Neural cell (in vitro differentiated cells): ENCODE measurements at regions not wholly inside any gene's neighbourhood (a gene's known extent, or its start where the extent isn't known, plus 50 kb on each side); places are given as distances from the start of the nearest gene placed in this dataset.

Source experiments
- H2AFZ ChIP-seq: fragments of 200-600, 300-800 bp; sonication (generic), shearing (Covaris generic); 2 replicates; pipeline ENCODE4 v1.6.0; 2014; ENCODE audit warnings: low read depth, mild to moderate bottlenecking, antibody characterized with exemption, low read length, moderate library complexity
- H3F3A ChIP-seq: fragments of 200-600 bp; shearing (Covaris generic); 2 replicates; pipeline ENCODE4 v1.6.1; 2016; ENCODE audit warnings: mild to moderate bottlenecking, moderate library complexity, mixed read lengths, antibody characterized with exemption, low read length; ENCODE audit not compliant: insufficient read depth, poor library complexity, severe bottlenecking
- H3K27ac ChIP-seq: fragments of 200-600, 300-800 bp; sonication (generic), shearing (Covaris generic); 2 replicates; pipeline ENCODE4 v1.5.1; 2014; ENCODE audit warnings: mild to moderate bottlenecking, low read length, moderate library complexity
- H3K27me3 ChIP-seq: fragments of 300-800, 200-600 bp; sonication (generic), shearing (Covaris generic); 2 replicates; pipeline ENCODE4 v1.6.0; 2014; ENCODE audit warnings: mild to moderate bottlenecking, low read depth, low read length, moderate library complexity; ENCODE audit not compliant: insufficient read depth
- H3K36me3 ChIP-seq: fragments of 300-800, 200-600 bp; sonication (generic), shearing (Covaris generic); 2 replicates; pipeline ENCODE4 v1.5.1; 2014; ENCODE audit warnings: mild to moderate bottlenecking, antibody characterized with exemption, low read length, moderate library complexity; ENCODE audit not compliant: insufficient read depth
- H3K4me2 ChIP-seq: fragments of 300-800, 200-600 bp; sonication (generic), shearing (Covaris generic); 2 replicates; pipeline ENCODE4 v1.6.0; 2014; ENCODE audit warnings: mild to moderate bottlenecking, low read length
- H3K4me3 ChIP-seq: fragments of 300-800, 200-600 bp; sonication (generic), shearing (Covaris generic); 2 replicates; pipeline ENCODE4 v1.5.1; 2014; ENCODE audit warnings: mild to moderate bottlenecking, low read length, moderate library complexity
- H3K79me2 ChIP-seq: fragments of 200-600 bp; shearing (Covaris generic); replicated peaks from 2 replicates; pipeline ENCODE4 v1.6.0; 2014; ENCODE audit warnings: mild to moderate bottlenecking, low read length, moderate library complexity; ENCODE audit not compliant: insufficient read depth
- H3K9ac ChIP-seq: fragments of 300-800, 200-600 bp; sonication (generic), shearing (Covaris generic); 2 replicates; pipeline ENCODE4 v1.6.1; 2016; ENCODE audit warnings: mild to moderate bottlenecking, low read length, mixed read lengths
- H3K9me2 ChIP-seq: fragments of 200-600 bp; shearing (Covaris generic); 2 replicates; pipeline ENCODE4 v1.6.1; 2016; ENCODE audit warnings: mild to moderate bottlenecking, low read length, mixed read lengths; ENCODE audit not compliant: insufficient read depth
- H3K9me3 ChIP-seq: fragments of 200-600, 300-800 bp; sonication (generic), shearing (Covaris generic); 2 replicates; pipeline ENCODE4 v1.6.1; 2016; ENCODE audit warnings: mild to moderate bottlenecking, mixed run types, low read length, moderate library complexity, mixed read lengths
- H4K20me1 ChIP-seq: fragments of 200-600 bp; shearing (Covaris generic); 2 replicates; pipeline ENCODE4 v1.6.1; 2016; ENCODE audit warnings: mild to moderate bottlenecking, mixed run types; ENCODE audit not compliant: insufficient read depth
- CTCF ChIP-seq: fragments of 450-650 bp; IDR thresholded peaks from 2 replicates; pipeline ENCODE4 v1.5.1; 2014; ENCODE audit warnings: antibody characterized with exemption, mild to moderate bottlenecking, moderate library complexity; ENCODE audit not compliant: poor library complexity, severe bottlenecking
- EP300 ChIP-seq: fragments of 450-650 bp; conservative IDR thresholded peaks from 2 replicates; pipeline ENCODE4 v1.6.1; 2014; ENCODE audit warnings: antibody characterized with exemption, mild to moderate bottlenecking, moderate library complexity; ENCODE audit not compliant: poor library complexity, severe bottlenecking
- EZH2 ChIP-seq: fragments of 200-600, 300-800 bp; shearing (Covaris generic), sonication (generic); IDR thresholded peaks from 2 replicates; pipeline ENCODE4 v1.6.1; 2014; ENCODE audit warnings: antibody characterized with exemption, low read length, borderline replicate concordance, mild to moderate bottlenecking; ENCODE audit not compliant: insufficient read depth, poor library complexity, severe bottlenecking
- MXI1 ChIP-seq: fragments of 450-650 bp; conservative IDR thresholded peaks from 2 replicates; pipeline ENCODE4 v1.6.1; 2014; ENCODE audit warnings: antibody characterized with exemption, mild to moderate bottlenecking; ENCODE audit not compliant: poor library complexity, severe bottlenecking
- POLR2AphosphoS5 ChIP-seq: IDR thresholded peaks from 2 replicates; pipeline ENCODE4 v1.6.1; 2012
- RAD21 ChIP-seq: fragments of 450-650 bp; conservative IDR thresholded peaks from 2 replicates; pipeline ENCODE4 v1.6.1; 2014; ENCODE audit warnings: antibody characterized with exemption, mild to moderate bottlenecking, moderate library complexity
- REST ChIP-seq: IDR thresholded peaks from 2 replicates; pipeline ENCODE4 v1.6.1; 2012; ENCODE audit warnings: borderline replicate concordance
- SMC3 ChIP-seq: fragments of 450-650 bp; conservative IDR thresholded peaks from 2 replicates; pipeline ENCODE4 v1.6.1; 2014; ENCODE audit warnings: antibody characterized with exemption, mild to moderate bottlenecking, moderate library complexity; ENCODE audit not compliant: poor library complexity
- TAF1 ChIP-seq: IDR thresholded peaks from 2 replicates; pipeline ENCODE4 v1.6.1; 2012; ENCODE audit warnings: low read depth

- H3K27ac ChIP-seq: no peak overlapping the region
- H3K9me2 ChIP-seq: no peaks in the 10 kb centered on the region
- no peaks in the 10 kb centered on the region for H4K20me1 ChIP-seq
- no peak overlapping the region for H2AFZ ChIP-seq
- H3K36me3 ChIP-seq: no peaks in the 10 kb centered on the region
- H3K4me3 ChIP-seq: no peak overlapping the region
- H3K4me2 ChIP-seq: no peak overlapping the region
- no peak overlapping the region for H3K9ac ChIP-seq
- no peaks in the 10 kb centered on the region for H3K27me3 ChIP-seq
- peaks cover 3% of the 10 kb centered on the region for H3K9me3 ChIP-seq
- no peaks in the 10 kb centered on the region for H3F3A ChIP-seq
- TF ChIP-seq EZH2 (no peak), SMC3 (no peak), EP300 (no peak), REST (no peak), CTCF (no peak), TAF1 (no peak), MXI1 (no peak), POLR2AphosphoS5 (no peak), RAD21 (no peak)
- H3K79me2 ChIP-seq: no peaks in the 10 kb centered on the region
Observed at GRCh38 chr2:138170485-138170884, 206.2 kb downstream of the HNMT start.

GRCh38 chr2:138171244-138171643, 207.0 kb downstream of the HNMT start:
- H3K27ac ChIP-seq: no peak overlapping the region

More at GRCh38 chr2:138171244-138171643, 207.0 kb downstream of the HNMT start:
- H3K27me3 ChIP-seq: no peaks in the 10 kb centered on the region
- H3K9me2 ChIP-seq: no peaks in the 10 kb centered on the region
- H2AFZ ChIP-seq: no peak overlapping the region
- H3K79me2 ChIP-seq: no peaks in the 10 kb centered on the region
- H3K9ac ChIP-seq: no peak overlapping the region
- no peaks in the 10 kb centered on the region for H3K36me3 ChIP-seq
- no peaks in the 10 kb centered on the region for H3K9me3 ChIP-seq
- no peaks in the 10 kb centered on the region for H3F3A ChIP-seq
- TF ChIP-seq EZH2 (no peak), CTCF (no peak), REST (no peak), EP300 (no peak), POLR2AphosphoS5 (no peak), MXI1 (no peak), RAD21 (no peak), SMC3 (no peak), TAF1 (no peak)
- no peak overlapping the region for H3K4me2 ChIP-seq
- no peak overlapping the region for H3K4me3 ChIP-seq
- H4K20me1 ChIP-seq: no peaks in the 10 kb centered on the region
